HCT116 (cell line): ENCODE measurements at regions not wholly inside any gene's neighbourhood (a gene's known extent, or its start where the extent isn't known, plus 50 kb on each side); places are given as distances from the start of the nearest gene placed in this dataset.

Experiments
- ATAC-seq: fragments of 200-7000 bp; cut with Tn5 transposase; 2 replicates; pipeline ENCODE4 v1.9.1; 2020; ENCODE audit warnings: mild to moderate bottlenecking, moderate library complexity
- BruUV-seq: library from RNA; stranded (reverse); fragments of 400-500 nt; replicated peaks from 2 replicates; lab custom pipeline; 2021; lab: Mats Ljungman, UMichigan
- CTCF ChIA-PET: fragments of 300-600 bp; sonication (Branson Sonifier 250); formaldehyde crosslinking; loops from one replicate; lab custom pipeline; 2021; ENCODE audit warnings: antibody characterized with exemption; lab: Charles Lee
- POLR2A ChIA-PET: fragments of 300-600, 350-600 bp; sonication (Branson Sonifier 250); formaldehyde crosslinking; loops from one replicate; lab custom pipeline; 2021; ENCODE audit warnings: antibody characterized with exemption; lab: Charles Lee
- RAD21 ChIA-PET, 2 experiments: fragments of 300-600 bp; sonication (Branson Sonifier 250); formaldehyde crosslinking; loops; one replicate each; lab custom pipeline; 2023; ENCODE audit warnings: low total read pairs in 2 of 2; ENCODE audit not compliant: uncharacterized antibody in 2 of 2, unreplicated experiment in 2 of 2, low non-redundant PET in 1 of 2; lab: Charles Lee
- DNase-seq: peaks from one replicate; pipeline ENCODE4 v3.0.0-alpha.2; 2010; ENCODE audit warnings: low read depth, low spot score
- H2AFZ ChIP-seq: fragments of 200-600 bp; shearing (Covaris generic), sonication (generic); 2 replicates; pipeline ENCODE4 v1.6.1; 2017; ENCODE audit warnings: low read depth, mixed run types, mixed read lengths, antibody characterized with exemption, low read length; ENCODE audit not compliant: poor library complexity, severe bottlenecking
- H3K27ac ChIP-seq: 2 replicates; pipeline ENCODE4 v1.5.1; 2012; ENCODE audit warnings: low read depth, low read length
- H3K27me3 ChIP-seq: fragments of 200-600 bp; sonication (generic); 2 replicates; pipeline ENCODE4 v1.6.1; 2016; ENCODE audit warnings: mixed run types, low read length, mixed read lengths; ENCODE audit not compliant: insufficient read depth
- H3K36me3 ChIP-seq, 2 experiments: fragments of 200-500 bp in 1 of 2; fragments of 200-600 bp in 1 of 2; sonication (Bioruptor generic) in 1 of 2; sonication (generic) in 1 of 2; 2 replicates each; pipeline versions ENCODE4 v1.5.1 to v1.6.1; 2014 to 2016; ENCODE audit warnings: low read length in 2 of 2, inconsistent platforms in 1 of 2, mixed read lengths in 1 of 2, mixed run types in 1 of 2; ENCODE audit not compliant: insufficient read depth in 2 of 2, control insufficient read depth in 1 of 2
- H3K4me1 ChIP-seq, 2 experiments: fragments of 200-600 bp in 1 of 2; sonication (generic) in 1 of 2; 2 replicates each; pipeline versions ENCODE4 v1.5.1 to v1.6.1; 2012 to 2017; ENCODE audit warnings: low read length in 2 of 2, inconsistent platforms in 1 of 2, mild to moderate bottlenecking in 1 of 2, mixed read lengths in 1 of 2, mixed run types in 1 of 2, moderate library complexity in 1 of 2; ENCODE audit not compliant: insufficient read depth in 2 of 2, control insufficient read depth in 1 of 2
- H3K4me2 ChIP-seq: fragments of 200-600 bp; sonication (generic); 2 replicates; pipeline ENCODE4 v1.6.1; 2017; ENCODE audit warnings: mixed run types, low read length, mixed read lengths
- H3K4me3 ChIP-seq, 2 experiments: fragments of 200-600 bp in 1 of 2; sonication (generic) in 1 of 2; replicated peaks in 1 of 2; 2 replicates each; pipeline ENCODE4 v1.5.1; 2011 to 2016; ENCODE audit warnings: low read length in 2 of 2, control low read depth in 1 of 2, low read depth in 1 of 2, mild to moderate bottlenecking in 1 of 2, mixed read lengths in 1 of 2, mixed run types in 1 of 2
- H3K79me2 ChIP-seq: fragments of 200-600 bp; sonication (generic); 2 replicates; pipeline ENCODE4 v1.6.1; 2017; ENCODE audit warnings: mild to moderate bottlenecking, mixed run types, low read length, moderate library complexity, mixed read lengths; ENCODE audit not compliant: insufficient read depth
- H3K9ac ChIP-seq: fragments of 200-600 bp; sonication (generic); 2 replicates; pipeline ENCODE4 v1.6.1; 2016; ENCODE audit warnings: low read length, mixed read lengths
- H3K9me2 ChIP-seq: fragments of 200-600 bp; sonication (generic), shearing (Covaris generic); 2 replicates; pipeline ENCODE4 v1.6.1; 2017; ENCODE audit warnings: mixed run types, mild to moderate bottlenecking, moderate library complexity; ENCODE audit not compliant: insufficient read depth
- H3K9me3 ChIP-seq, 2 experiments: fragments of 200-500 bp in 1 of 2; fragments of 200-600 bp in 1 of 2; sonication (Bioruptor generic) in 1 of 2; sonication (generic) in 1 of 2; 2 replicates each; pipeline ENCODE4 v1.6.1; 2014 to 2017; ENCODE audit warnings: low read length in 2 of 2, mixed read lengths in 2 of 2, inconsistent platforms in 1 of 2, low read depth in 1 of 2, mild to moderate bottlenecking in 1 of 2, mixed run types in 1 of 2, moderate library complexity in 1 of 2; ENCODE audit not compliant: control insufficient read depth in 1 of 2, insufficient read depth in 1 of 2
- H4K20me1 ChIP-seq: fragments of 200-600 bp; sonication (generic), shearing (Covaris generic); 2 replicates; pipeline ENCODE4 v1.6.1; 2017; ENCODE audit warnings: mixed run types, mild to moderate bottlenecking, moderate library complexity; ENCODE audit not compliant: insufficient read depth
- CBX3 ChIP-seq: IDR thresholded peaks from 2 replicates; pipeline ENCODE4 v1.6.1; 2012; ENCODE audit warnings: low read depth
- CEBPB ChIP-seq: IDR thresholded peaks from 2 replicates; pipeline ENCODE4 v1.6.1; 2012; ENCODE audit warnings: low read depth
- ELF1 ChIP-seq: IDR thresholded peaks from 2 replicates; pipeline ENCODE4 v1.6.1; 2012; ENCODE audit warnings: low read depth, borderline replicate concordance
- EZH2 ChIP-seq: fragments of 200-600 bp; sonication (generic); IDR thresholded peaks from 2 replicates; pipeline ENCODE4 v1.6.1; 2017; ENCODE audit warnings: antibody characterized with exemption, mixed run types
- EZH2phosphoT487 ChIP-seq: fragments of 200-600 bp; IDR thresholded peaks from 2 replicates; pipeline ENCODE4 v1.6.1; 2018; ENCODE audit warnings: antibody characterized with exemption, borderline replicate concordance
- JUND ChIP-seq: IDR thresholded peaks from 2 replicates; pipeline ENCODE4 v1.6.1; 2012
- POLR2AphosphoS5 ChIP-seq: IDR thresholded peaks from 2 replicates; pipeline ENCODE4 v1.6.1; 2011; ENCODE audit warnings: mild to moderate bottlenecking, low read depth, low read length, moderate library complexity
- RAD21 ChIP-seq: IDR thresholded peaks from 2 replicates; pipeline ENCODE4 v1.6.1; 2012; ENCODE audit warnings: low read depth, mild to moderate bottlenecking
- SP1 ChIP-seq: IDR thresholded peaks from 2 replicates; pipeline ENCODE4 v1.6.1; 2012; ENCODE audit warnings: low read depth
- SRF ChIP-seq: IDR thresholded peaks from 2 replicates; pipeline ENCODE4 v1.6.1; 2012; ENCODE audit warnings: low read depth
- TCF7L2 ChIP-seq: IDR thresholded peaks from 2 replicates; pipeline ENCODE4 v1.7.0; 2011; ENCODE audit warnings: borderline replicate concordance, inconsistent platforms; ENCODE audit not compliant: insufficient read depth, insufficient read length; ENCODE audit errors: extremely low read depth
- YY1 ChIP-seq: IDR thresholded peaks from 2 replicates; pipeline ENCODE4 v1.6.1; 2011; ENCODE audit warnings: low read length, low read depth, moderate library complexity, mild to moderate bottlenecking; ENCODE audit not compliant: insufficient replicate concordance; ENCODE audit errors: extremely low read depth
- intact Hi-C: fragments of 100-400 bp; cut with micrococcal nuclease; formaldehyde crosslinking; loops from 2 replicates; pipeline ENCODE4 v1.10.0; 2022
- TF ChIP-seq, protein P1 (sequence below): IDR thresholded peaks from 2 replicates; pipeline ENCODE4 v1.6.1; 2012
- TF ChIP-seq, protein P2 (sequence below): IDR thresholded peaks from 2 replicates; pipeline ENCODE4 v1.6.1; 2012
- TF ChIP-seq, protein P3 (sequence below), 3 experiments: fragments of 200-600 bp in 1 of 3; sonication (generic) in 1 of 3; IDR thresholded peaks in 2 of 3; conservative IDR thresholded peaks in 1 of 3; 2 replicates each; pipeline ENCODE4 v1.5.1; 2012 to 2017; ENCODE audit warnings: low read depth in 2 of 3, low read length in 2 of 3, antibody characterized with exemption in 1 of 3, borderline replicate concordance in 1 of 3, control low read depth in 1 of 3, mild to moderate bottlenecking in 1 of 3, mixed read lengths in 1 of 3, mixed run types in 1 of 3, moderate library complexity in 1 of 3; ENCODE audit not compliant: insufficient read depth in 1 of 3

- Histone ChIP-seq H4K20me1 (no peaks in the 10 kb centered on the region), H3K4me3 (no peak overlapping the region), H3K79me2 (no peaks in the 10 kb centered on the region), H3K27ac (no peak overlapping the region), H3K9me2 (no peaks in the 10 kb centered on the region), H3K9me3 (no peaks in the 10 kb centered on the region), H3K9ac (no peak overlapping the region), H3K27me3 (no peaks in the 10 kb centered on the region), H3K36me3 (no peaks in the 10 kb centered on the region), H3K4me1 (no peaks in the 10 kb centered on the region), H2AFZ (no peak overlapping the region), H3K4me2 (no peak overlapping the region)
- RAD21 ChIA-PET = no interaction called here
- ATAC-seq (no peak), DNase-seq (no peak)
- TF ChIP-seq EZH2phosphoT487 (no peak), POLR2AphosphoS5 (no peak), YY1 (no peak), JUND (no peak), SP1 (no peak), CBX3 (no peak), ELF1 (no peak), TCF7L2 (no peak), SRF (no peak), RAD21 (no peak), CEBPB (no peak), EZH2 (no peak)
- TF ChIP-seq, protein P1, sequence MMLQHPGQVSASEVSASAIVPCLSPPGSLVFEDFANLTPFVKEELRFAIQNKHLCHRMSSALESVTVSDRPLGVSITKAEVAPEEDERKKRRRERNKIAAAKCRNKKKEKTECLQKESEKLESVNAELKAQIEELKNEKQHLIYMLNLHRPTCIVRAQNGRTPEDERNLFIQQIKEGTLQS = no peak
- TF ChIP-seq, protein P2, sequence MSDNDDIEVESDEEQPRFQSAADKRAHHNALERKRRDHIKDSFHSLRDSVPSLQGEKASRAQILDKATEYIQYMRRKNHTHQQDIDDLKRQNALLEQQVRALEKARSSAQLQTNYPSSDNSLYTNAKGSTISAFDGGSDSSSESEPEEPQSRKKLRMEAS = no peak
- TF ChIP-seq, protein P3, sequence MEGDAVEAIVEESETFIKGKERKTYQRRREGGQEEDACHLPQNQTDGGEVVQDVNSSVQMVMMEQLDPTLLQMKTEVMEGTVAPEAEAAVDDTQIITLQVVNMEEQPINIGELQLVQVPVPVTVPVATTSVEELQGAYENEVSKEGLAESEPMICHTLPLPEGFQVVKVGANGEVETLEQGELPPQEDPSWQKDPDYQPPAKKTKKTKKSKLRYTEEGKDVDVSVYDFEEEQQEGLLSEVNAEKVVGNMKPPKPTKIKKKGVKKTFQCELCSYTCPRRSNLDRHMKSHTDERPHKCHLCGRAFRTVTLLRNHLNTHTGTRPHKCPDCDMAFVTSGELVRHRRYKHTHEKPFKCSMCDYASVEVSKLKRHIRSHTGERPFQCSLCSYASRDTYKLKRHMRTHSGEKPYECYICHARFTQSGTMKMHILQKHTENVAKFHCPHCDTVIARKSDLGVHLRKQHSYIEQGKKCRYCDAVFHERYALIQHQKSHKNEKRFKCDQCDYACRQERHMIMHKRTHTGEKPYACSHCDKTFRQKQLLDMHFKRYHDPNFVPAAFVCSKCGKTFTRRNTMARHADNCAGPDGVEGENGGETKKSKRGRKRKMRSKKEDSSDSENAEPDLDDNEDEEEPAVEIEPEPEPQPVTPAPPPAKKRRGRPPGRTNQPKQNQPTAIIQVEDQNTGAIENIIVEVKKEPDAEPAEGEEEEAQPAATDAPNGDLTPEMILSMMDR (IDR thresholded peaks at IDR 0.05 in 2 of 3, conservative IDR thresholded peaks at IDR 0.05 in 1 of 3; ENCODE audit: borderline replicate concordance in 1 of 3, insufficient read depth in 1 of 3, low read depth in 2 of 3, low read length in 2 of 3) = no peak
- no TSS peak for BruUV-seq
- POLR2A ChIA-PET = no interaction called here
- intact Hi-C loops = no loop called here
- CTCF ChIA-PET = no interaction called here
These were observed 446.7 kb upstream of the GRAMD2B start for GRCh38 chr5:125976421-125977000.
